ENCODE measurements at regions not wholly inside any gene's neighbourhood (a gene's known extent, or its start where the extent isn't known, plus 50 kb on each side); places are given as distances from the start of the nearest gene placed in this dataset.

DNA sequence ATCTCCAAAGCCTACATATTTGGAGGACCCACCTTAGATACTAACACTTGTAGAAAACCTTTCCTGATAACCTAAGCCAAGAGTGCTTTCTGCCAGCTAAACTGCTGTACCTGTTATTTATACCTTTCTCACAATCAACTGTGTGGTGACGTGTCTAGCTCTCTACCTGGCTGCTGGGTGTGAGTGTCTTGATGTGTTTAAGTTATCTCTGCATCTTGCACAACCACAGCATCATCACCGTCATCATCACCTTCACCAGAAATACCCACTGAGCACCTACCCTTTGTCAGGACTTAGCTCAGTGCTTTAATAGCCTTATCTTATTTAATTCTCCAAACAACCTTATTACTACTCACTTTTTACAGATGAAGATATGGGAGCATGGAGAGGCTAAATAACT lies 431.3 kb downstream of the MAFB start:
- TF ChIP-seq, protein P1, sequence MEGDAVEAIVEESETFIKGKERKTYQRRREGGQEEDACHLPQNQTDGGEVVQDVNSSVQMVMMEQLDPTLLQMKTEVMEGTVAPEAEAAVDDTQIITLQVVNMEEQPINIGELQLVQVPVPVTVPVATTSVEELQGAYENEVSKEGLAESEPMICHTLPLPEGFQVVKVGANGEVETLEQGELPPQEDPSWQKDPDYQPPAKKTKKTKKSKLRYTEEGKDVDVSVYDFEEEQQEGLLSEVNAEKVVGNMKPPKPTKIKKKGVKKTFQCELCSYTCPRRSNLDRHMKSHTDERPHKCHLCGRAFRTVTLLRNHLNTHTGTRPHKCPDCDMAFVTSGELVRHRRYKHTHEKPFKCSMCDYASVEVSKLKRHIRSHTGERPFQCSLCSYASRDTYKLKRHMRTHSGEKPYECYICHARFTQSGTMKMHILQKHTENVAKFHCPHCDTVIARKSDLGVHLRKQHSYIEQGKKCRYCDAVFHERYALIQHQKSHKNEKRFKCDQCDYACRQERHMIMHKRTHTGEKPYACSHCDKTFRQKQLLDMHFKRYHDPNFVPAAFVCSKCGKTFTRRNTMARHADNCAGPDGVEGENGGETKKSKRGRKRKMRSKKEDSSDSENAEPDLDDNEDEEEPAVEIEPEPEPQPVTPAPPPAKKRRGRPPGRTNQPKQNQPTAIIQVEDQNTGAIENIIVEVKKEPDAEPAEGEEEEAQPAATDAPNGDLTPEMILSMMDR (IDR thresholded peaks at IDR 0.05; ENCODE audit: extremely low read depth in 1 of 2, insufficient read depth in 1 of 2, low read depth in 1 of 2, low read length in 2 of 2), result no peak
- TF ChIP-seq POLR2A (IDR thresholded peaks at IDR 0.05; ENCODE audit: low read depth, low read length) (no peak), GATA2 (IDR thresholded peaks at IDR 0.05; ENCODE audit: insufficient read depth, insufficient read length, low read depth, low read length) (no peak), JUN (IDR thresholded peaks at IDR 0.05; ENCODE audit: borderline replicate concordance, insufficient read depth, insufficient read length, low read depth) (no peak)
- TF ChIP-seq, protein P2, sequence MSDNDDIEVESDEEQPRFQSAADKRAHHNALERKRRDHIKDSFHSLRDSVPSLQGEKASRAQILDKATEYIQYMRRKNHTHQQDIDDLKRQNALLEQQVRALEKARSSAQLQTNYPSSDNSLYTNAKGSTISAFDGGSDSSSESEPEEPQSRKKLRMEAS (IDR thresholded peaks at IDR 0.05; ENCODE audit: insufficient read depth, insufficient read length), result no peak
